Caco-2 (cell line): ENCODE measurements at regions not wholly inside any gene's neighbourhood (a gene's known extent, or its start where the extent isn't known, plus 50 kb on each side); places are given as distances from the start of the nearest gene placed in this dataset.

Source experiments
- BruUV-seq: library from RNA; stranded (reverse); fragments of 400-500 nt; replicated peaks from 2 replicates; lab custom pipeline; 2021; lab: Mats Ljungman, UMichigan
- CTCF ChIA-PET: fragments of 300-600 bp; sonication (Branson Sonifier 250); formaldehyde crosslinking; loops from one replicate; lab custom pipeline; 2022; ENCODE audit warnings: antibody characterized with exemption; lab: Charles Lee
- POLR2A ChIA-PET: fragments of 300-600 bp; sonication (Branson Sonifier 250); formaldehyde crosslinking; loops from one replicate; lab custom pipeline; 2022; ENCODE audit warnings: antibody characterized with exemption; lab: Charles Lee
- DNase-seq, 2 experiments: peaks; one replicate each; pipeline versions ENCODE4 v3.0.0 to v3.0.0-alpha.2; 2020 to 2022
- H3K27me3 ChIP-seq: replicated peaks from 2 replicates; pipeline ENCODE4 v1.6.0; 2011; ENCODE audit warnings: low read length; ENCODE audit not compliant: control insufficient read depth, insufficient read depth
- H3K36me3 ChIP-seq: 2 replicates; pipeline ENCODE4 v1.5.1; 2011; ENCODE audit warnings: low read length; ENCODE audit not compliant: control insufficient read depth, insufficient read depth
- H3K4me1 ChIP-seq: fragments of 250-450 bp; sonication (Bioruptor Pico); 2 replicates; pipeline ENCODE4 v1.5.1; 2020; ENCODE audit warnings: mild to moderate bottlenecking
- H3K4me3 ChIP-seq: 2 replicates; pipeline ENCODE4 v1.5.1; 2011; ENCODE audit warnings: low read depth, mild to moderate bottlenecking, control low read depth, low read length
- H3K9me3 ChIP-seq: fragments of 250-450 bp; sonication (Bioruptor Pico); 2 replicates; pipeline ENCODE4 v1.5.1; 2020; ENCODE audit warnings: mild to moderate bottlenecking, moderate library complexity
- H3K27ac Mint-ChIP-seq: one replicate; pipeline ENCODE4 v1.8.0; 2022; ENCODE audit warnings: mixed read lengths; ENCODE audit not compliant: unreplicated experiment
- H3K27me3 Mint-ChIP-seq: one replicate; pipeline ENCODE4 v1.8.0; 2022; ENCODE audit warnings: mixed read lengths; ENCODE audit not compliant: insufficient read depth, unreplicated experiment
- H3K36me3 Mint-ChIP-seq: one replicate; pipeline ENCODE4 v1.8.0; 2022; ENCODE audit warnings: mild to moderate bottlenecking, mixed read lengths; ENCODE audit not compliant: insufficient read depth, unreplicated experiment
- H3K4me1 Mint-ChIP-seq: one replicate; pipeline ENCODE4 v1.8.0; 2022; ENCODE audit warnings: low read depth, mixed read lengths; ENCODE audit not compliant: unreplicated experiment
- H3K4me3 Mint-ChIP-seq: one replicate; pipeline ENCODE4 v1.8.0; 2022; ENCODE audit warnings: mild to moderate bottlenecking, moderate library complexity, mixed read lengths; ENCODE audit not compliant: unreplicated experiment
- H3K9me3 Mint-ChIP-seq: one replicate; pipeline ENCODE4 v1.8.0; 2022; ENCODE audit warnings: mixed read lengths; ENCODE audit not compliant: unreplicated experiment
- CTCF ChIP-seq, 2 experiments: fragments of 200-600 bp in 1 of 2; IDR thresholded peaks; 1 replicate in 1 of 2; 2 replicates in 1 of 2; pipeline versions ENCODE4 v1.5.1 to v1.8.0; 2011 to 2022; ENCODE audit warnings: antibody characterized with exemption in 1 of 2, control low read depth in 1 of 2, inconsistent platforms in 1 of 2, low read depth in 1 of 2, low read length in 1 of 2, mild to moderate bottlenecking in 1 of 2, moderate library complexity in 1 of 2; ENCODE audit not compliant: insufficient read depth in 1 of 2, severe bottlenecking in 1 of 2, unreplicated experiment in 1 of 2
- intact Hi-C: fragments of 100-400 bp; cut with micrococcal nuclease; formaldehyde crosslinking; loops from one replicate; pipeline ENCODE4 v1.10.0; 2022; ENCODE audit not compliant: unreplicated experiment

- Histone ChIP-seq H3K9me3 (no peaks in the 10 kb centered on the region), H3K4me3 (no peak overlapping the region), H3K4me1 (no peaks in the 10 kb centered on the region), H3K27me3 (no peaks in the 10 kb centered on the region), H3K36me3 (no peaks in the 10 kb centered on the region)
- no TSS peak for BruUV-seq
- no peaks in the 10 kb centered on the region for H3K9me3 Mint-ChIP-seq
- no peak for TF ChIP-seq CTCF (IDR thresholded peaks at IDR 0.05; ENCODE audit: insufficient read depth in 1 of 2, low read depth in 1 of 2, low read length in 1 of 2, severe bottlenecking in 1 of 2, unreplicated experiment in 1 of 2)
- no peaks in the 10 kb centered on the region for H3K4me1 Mint-ChIP-seq
- H3K27me3 Mint-ChIP-seq = no peaks in the 10 kb centered on the region
- ChIA-PET CTCF (no interaction called here), POLR2A (no interaction called here)
- H3K36me3 Mint-ChIP-seq = no peaks in the 10 kb centered on the region
- intact Hi-C loops = no loop called here
- no peak for DNase-seq
- no peak overlapping the region for H3K4me3 Mint-ChIP-seq
- no peak overlapping the region for H3K27ac Mint-ChIP-seq
Measured at GRCh38 chr4:132003593-132003992, 1145.5 kb upstream of the PCDH10 start.

- no peaks in the 10 kb centered on the region for H3K9me3 Mint-ChIP-seq
- no peaks in the 10 kb centered on the region for H3K27me3 Mint-ChIP-seq
- no peak overlapping the region for H3K4me3 Mint-ChIP-seq
- H3K4me1 Mint-ChIP-seq = no peaks in the 10 kb centered on the region
- TF ChIP-seq CTCF (IDR thresholded peaks at IDR 0.05; ENCODE audit: insufficient read depth in 1 of 2, low read depth in 1 of 2, low read length in 1 of 2, severe bottlenecking in 1 of 2, unreplicated experiment in 1 of 2) = no peak
- Histone ChIP-seq H3K27me3 (no peaks in the 10 kb centered on the region), H3K9me3 (no peaks in the 10 kb centered on the region), H3K4me1 (no peaks in the 10 kb centered on the region), H3K4me3 (no peak overlapping the region), H3K36me3 (no peaks in the 10 kb centered on the region)
- BruUV-seq = no TSS peak
- no peak overlapping the region for H3K27ac Mint-ChIP-seq
- intact Hi-C loops = no loop called here
- ChIA-PET CTCF (no interaction called here), POLR2A (no interaction called here)
- no peaks in the 10 kb centered on the region for H3K36me3 Mint-ChIP-seq
- no peak for DNase-seq
Measured at GRCh38 chr4:132015321-132015720, 1133.8 kb upstream of the PCDH10 start.

GRCh38 chr4:132016703-132017350 lies 1132.3 kb upstream of the PCDH10 start:
- no peaks in the 10 kb centered on the region for H3K9me3 Mint-ChIP-seq
- no peaks in the 10 kb centered on the region for H3K36me3 ChIP-seq
- H3K9me3 ChIP-seq = no peaks in the 10 kb centered on the region
- H3K4me1 Mint-ChIP-seq = no peaks in the 10 kb centered on the region
- H3K27me3 Mint-ChIP-seq = no peaks in the 10 kb centered on the region
- no peaks in the 10 kb centered on the region for H3K4me1 ChIP-seq
- BruUV-seq = no TSS peak
- CTCF ChIA-PET = no interaction called here
- H3K27ac Mint-ChIP-seq = no peak overlapping the region
- H3K4me3 Mint-ChIP-seq = no peak overlapping the region
- intact Hi-C loops = no loop called here
- no peaks in the 10 kb centered on the region for H3K27me3 ChIP-seq
- H3K4me3 ChIP-seq = no peak overlapping the region
- no peak for DNase-seq
- TF ChIP-seq CTCF (IDR thresholded peaks at IDR 0.05; ENCODE audit: insufficient read depth in 1 of 2, low read depth in 1 of 2, low read length in 1 of 2, severe bottlenecking in 1 of 2, unreplicated experiment in 1 of 2) = no peak
- H3K36me3 Mint-ChIP-seq = no peaks in the 10 kb centered on the region
- POLR2A ChIA-PET = no interaction called here
